ENCODE measurements at regions not wholly inside any gene's neighbourhood (a gene's known extent, or its start where the extent isn't known, plus 50 kb on each side); places are given as distances from the start of the nearest gene placed in this dataset.

DNA sequence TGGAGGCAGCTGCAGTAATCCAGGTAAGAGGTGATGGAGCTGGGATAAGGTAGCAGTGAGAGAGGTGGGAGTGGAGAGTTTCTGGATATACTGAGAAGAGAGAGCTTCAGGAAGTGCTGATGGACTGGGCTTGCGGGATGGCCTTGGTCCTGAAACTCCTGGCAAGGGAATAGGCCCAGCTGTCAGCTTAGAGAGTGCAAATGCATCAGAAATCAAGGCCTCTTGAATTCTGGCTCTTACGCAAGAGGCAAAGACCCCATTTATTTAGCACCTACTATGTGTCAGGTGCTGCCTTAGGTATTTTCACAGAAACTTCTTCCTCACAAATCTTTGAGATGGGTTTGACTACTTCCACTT, 227.2 kb upstream of the MAP3K1 start:
- TF ChIP-seq, protein P1, sequence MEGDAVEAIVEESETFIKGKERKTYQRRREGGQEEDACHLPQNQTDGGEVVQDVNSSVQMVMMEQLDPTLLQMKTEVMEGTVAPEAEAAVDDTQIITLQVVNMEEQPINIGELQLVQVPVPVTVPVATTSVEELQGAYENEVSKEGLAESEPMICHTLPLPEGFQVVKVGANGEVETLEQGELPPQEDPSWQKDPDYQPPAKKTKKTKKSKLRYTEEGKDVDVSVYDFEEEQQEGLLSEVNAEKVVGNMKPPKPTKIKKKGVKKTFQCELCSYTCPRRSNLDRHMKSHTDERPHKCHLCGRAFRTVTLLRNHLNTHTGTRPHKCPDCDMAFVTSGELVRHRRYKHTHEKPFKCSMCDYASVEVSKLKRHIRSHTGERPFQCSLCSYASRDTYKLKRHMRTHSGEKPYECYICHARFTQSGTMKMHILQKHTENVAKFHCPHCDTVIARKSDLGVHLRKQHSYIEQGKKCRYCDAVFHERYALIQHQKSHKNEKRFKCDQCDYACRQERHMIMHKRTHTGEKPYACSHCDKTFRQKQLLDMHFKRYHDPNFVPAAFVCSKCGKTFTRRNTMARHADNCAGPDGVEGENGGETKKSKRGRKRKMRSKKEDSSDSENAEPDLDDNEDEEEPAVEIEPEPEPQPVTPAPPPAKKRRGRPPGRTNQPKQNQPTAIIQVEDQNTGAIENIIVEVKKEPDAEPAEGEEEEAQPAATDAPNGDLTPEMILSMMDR (IDR thresholded peaks at IDR 0.05) = no peak
- TF ChIP-seq POLR2A (IDR thresholded peaks at IDR 0.05) = no peak
- intact Hi-C loops (cut with DNase I; ENCODE audit: low total_unique reads) = no loop called here

DNA sequence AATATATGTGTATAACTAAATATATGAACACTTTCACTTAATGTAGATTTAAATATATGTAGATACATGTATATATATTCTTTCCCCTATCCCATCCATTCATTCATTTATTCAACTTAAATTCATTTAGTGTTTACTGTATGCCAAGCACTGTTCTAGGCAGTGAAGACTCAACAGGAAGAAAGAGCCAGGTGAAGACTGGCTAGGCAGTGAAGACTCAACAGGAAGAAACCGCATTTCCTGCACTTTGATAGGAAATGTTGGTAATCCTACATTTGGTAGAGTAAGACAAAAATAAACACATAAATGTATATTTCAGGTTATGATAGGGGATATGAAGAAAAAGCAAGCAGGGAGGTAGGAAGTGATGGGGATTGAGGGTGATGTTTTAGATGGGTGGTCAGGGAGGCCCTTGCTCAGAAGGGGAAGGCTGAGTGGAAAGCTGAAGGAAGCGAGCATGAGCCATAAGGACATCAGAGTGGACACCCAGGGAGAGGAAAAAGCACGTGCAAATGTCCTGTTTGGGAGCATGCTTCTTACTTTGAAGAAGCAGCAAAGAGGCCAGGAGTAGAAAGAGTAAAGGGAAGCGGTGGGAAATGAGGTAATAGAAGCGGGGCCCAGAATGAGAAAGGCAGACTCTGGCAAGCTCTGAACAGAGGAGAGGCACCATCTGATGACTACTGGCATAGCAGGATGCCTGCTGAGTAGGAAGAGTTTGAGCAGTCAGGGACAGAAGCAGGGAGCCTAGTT, 227.8 kb upstream of the MAP3K1 start:
- DNase-seq = no peak
- TF ChIP-seq POLR2A (IDR thresholded peaks at IDR 0.05) = no peak
- TF ChIP-seq, protein P1 (IDR thresholded peaks at IDR 0.05) = no peak
- intact Hi-C loops (cut with DNase I; ENCODE audit: low total_unique reads) = no loop called here
- Histone ChIP-seq H3K4me1 (no peaks in the 10 kb centered on the region), H3K27ac (no peak overlapping the region), H3K4me3 (no peak overlapping the region), H3K9me3 (no peaks in the 10 kb centered on the region), H3K36me3 (no peaks in the 10 kb centered on the region), H3K27me3 (no peaks in the 10 kb centered on the region)

More for the DNA sequence above, 227.2 kb upstream of the MAP3K1 start:
- Histone ChIP-seq H3K36me3 (no peaks in the 10 kb centered on the region), H3K4me1 (no peaks in the 10 kb centered on the region), H3K27ac (no peak overlapping the region), H3K27me3 (no peaks in the 10 kb centered on the region), H3K4me3 (no peak overlapping the region), H3K9me3 (no peaks in the 10 kb centered on the region)
- no peak for DNase-seq

DNA sequence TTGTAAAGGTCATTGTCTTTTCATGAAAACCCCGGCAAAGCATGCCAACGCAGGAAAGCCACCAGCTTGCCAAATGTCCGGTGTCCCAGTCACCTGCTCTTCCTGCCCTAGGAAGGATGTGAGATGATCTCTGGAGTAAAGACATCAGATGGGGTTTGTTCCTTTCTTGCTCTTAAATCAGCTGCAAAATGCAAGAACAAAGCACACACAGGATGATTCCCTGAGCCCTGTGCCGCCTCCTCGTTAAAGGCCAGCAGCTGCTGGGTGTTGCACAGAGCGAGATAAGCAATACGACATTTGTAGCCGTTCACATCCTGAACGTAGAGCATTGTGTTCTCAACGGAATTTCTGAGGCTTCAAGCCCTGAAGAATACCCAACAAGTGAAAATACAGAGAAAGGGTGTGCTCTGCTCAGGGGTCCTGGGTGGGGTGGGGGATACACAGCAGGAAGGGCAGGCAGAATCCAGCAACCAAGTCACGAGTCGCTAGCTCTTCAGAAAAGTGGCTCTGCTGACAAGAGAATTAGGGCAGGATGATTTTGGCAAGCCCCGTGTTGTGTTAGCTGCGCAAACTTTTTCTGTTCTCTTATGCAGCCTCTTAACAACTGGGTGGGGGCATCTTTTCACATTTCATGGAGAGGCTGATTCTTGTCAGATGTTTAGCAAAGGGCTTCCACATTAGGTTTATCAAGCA, 229.2 kb upstream of the MAP3K1 start:
- no peaks in the 10 kb centered on the region for H3K27me3 ChIP-seq
- H3K4me1 ChIP-seq = no peaks in the 10 kb centered on the region
- no peaks in the 10 kb centered on the region for H3K9me3 ChIP-seq
- TF ChIP-seq, protein P1 (IDR thresholded peaks at IDR 0.05) = no peak
- no peak for TF ChIP-seq POLR2A (IDR thresholded peaks at IDR 0.05)
- peak overlapping the region in 1 of 2 donors; percentile 13 for H3K4me3 ChIP-seq
- H3K27ac ChIP-seq = peak overlapping the region; percentile 40 to 57
- intact Hi-C loops (cut with DNase I; ENCODE audit: low total_unique reads) = no loop called here
- H3K36me3 ChIP-seq = no peaks in the 10 kb centered on the region
- DNase-seq = peak; percentile 18 to 53

DNA sequence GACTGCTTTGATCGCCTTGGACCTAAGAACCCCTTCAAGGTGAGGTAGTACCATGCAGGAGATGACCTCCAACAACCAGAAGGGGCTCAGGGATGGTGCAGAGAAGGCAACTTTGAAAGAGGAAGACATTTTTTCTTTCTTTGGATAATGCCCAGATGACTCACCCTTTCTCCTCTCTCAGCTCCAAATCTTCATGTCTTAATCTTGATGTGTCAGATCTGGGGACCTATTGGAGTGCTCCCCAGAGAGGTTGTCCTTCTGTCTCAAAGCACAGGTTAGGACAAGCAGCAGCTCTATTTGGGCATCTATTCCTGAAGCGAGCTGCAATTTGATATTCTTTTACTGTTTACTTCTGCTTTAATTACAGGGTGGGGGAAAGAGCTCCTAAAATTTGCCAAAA, 229.9 kb upstream of the MAP3K1 start:
- DNase-seq = no peak
- Histone ChIP-seq H3K4me1 (no peaks in the 10 kb centered on the region), H3K9me3 (no peaks in the 10 kb centered on the region), H3K27me3 (no peaks in the 10 kb centered on the region), H3K4me3 (no peak overlapping the region), H3K27ac (peak overlapping the region; percentile 40 to 52), H3K36me3 (no peaks in the 10 kb centered on the region)
- intact Hi-C loops (cut with DNase I; ENCODE audit: low total_unique reads) = no loop called here
- no peak for TF ChIP-seq POLR2A (IDR thresholded peaks at IDR 0.05)
- TF ChIP-seq, protein P1 (IDR thresholded peaks at IDR 0.05) = no peak

DNA sequence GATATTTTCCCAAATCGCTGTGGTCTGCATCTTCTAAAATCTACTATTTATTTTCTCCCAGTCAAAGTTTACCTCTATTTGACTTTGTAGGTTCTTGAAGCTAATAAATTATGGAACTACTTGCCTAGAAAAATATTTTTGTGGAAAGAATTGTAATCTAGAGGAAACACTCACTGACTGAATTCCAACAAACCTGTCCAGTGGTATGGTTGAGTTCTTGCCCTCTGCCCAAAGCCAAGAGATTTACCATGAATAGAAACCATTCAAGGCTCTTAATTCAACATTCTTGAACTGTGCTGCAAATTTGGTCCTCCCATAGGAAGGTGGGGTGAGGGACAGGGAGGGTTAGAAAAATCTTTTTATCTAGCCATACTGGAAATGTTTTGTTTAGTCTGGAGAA, 233.9 kb upstream of the MAP3K1 start:
- TF ChIP-seq, protein P1 (IDR thresholded peaks at IDR 0.05) = no peak
- no peak for TF ChIP-seq POLR2A (IDR thresholded peaks at IDR 0.05)

More for the DNA sequence above, 233.9 kb upstream of the MAP3K1 start:
- no peak overlapping the region for H3K4me3 ChIP-seq
- no peaks in the 10 kb centered on the region for H3K9me3 ChIP-seq
- H3K27me3 ChIP-seq = no peaks in the 10 kb centered on the region
- intact Hi-C loops (cut with DNase I; ENCODE audit: low total_unique reads) = no loop called here
- no peak for DNase-seq
- no peak overlapping the region for H3K27ac ChIP-seq
- no peaks in the 10 kb centered on the region for H3K4me1 ChIP-seq
- no peaks in the 10 kb centered on the region for H3K36me3 ChIP-seq

Measured in uterus (tissue), 3 donors.